Suprapubic skin (tissue), 3 donors: ENCODE measurements at regions not wholly inside any gene's neighbourhood (a gene's known extent, or its start where the extent isn't known, plus 50 kb on each side); places are given as distances from the start of the nearest gene placed in this dataset.

Source experiments
- POLR2A ChIP-seq, 2 donors: fragments of 450-650 bp; IDR thresholded peaks; one replicate each; pipeline ENCODE4 v1.6.1; 2017; ENCODE audit warnings: antibody characterized with exemption in 2 of 2, mild to moderate bottlenecking in 2 of 2, moderate library complexity in 2 of 2
- TF ChIP-seq, protein P1 (sequence below), 2 donors: fragments of 200-600 bp in 1 of 2; fragments of 450-650 bp in 1 of 2; sonication (generic) in 1 of 2; IDR thresholded peaks; one replicate each; pipeline ENCODE4 v1.5.1; 2016 to 2019; ENCODE audit warnings: antibody characterized with exemption in 2 of 2, mild to moderate bottlenecking in 1 of 2, moderate library complexity in 1 of 2

- TF ChIP-seq POLR2A (IDR thresholded peaks at IDR 0.05): no peak
- TF ChIP-seq, protein P1, sequence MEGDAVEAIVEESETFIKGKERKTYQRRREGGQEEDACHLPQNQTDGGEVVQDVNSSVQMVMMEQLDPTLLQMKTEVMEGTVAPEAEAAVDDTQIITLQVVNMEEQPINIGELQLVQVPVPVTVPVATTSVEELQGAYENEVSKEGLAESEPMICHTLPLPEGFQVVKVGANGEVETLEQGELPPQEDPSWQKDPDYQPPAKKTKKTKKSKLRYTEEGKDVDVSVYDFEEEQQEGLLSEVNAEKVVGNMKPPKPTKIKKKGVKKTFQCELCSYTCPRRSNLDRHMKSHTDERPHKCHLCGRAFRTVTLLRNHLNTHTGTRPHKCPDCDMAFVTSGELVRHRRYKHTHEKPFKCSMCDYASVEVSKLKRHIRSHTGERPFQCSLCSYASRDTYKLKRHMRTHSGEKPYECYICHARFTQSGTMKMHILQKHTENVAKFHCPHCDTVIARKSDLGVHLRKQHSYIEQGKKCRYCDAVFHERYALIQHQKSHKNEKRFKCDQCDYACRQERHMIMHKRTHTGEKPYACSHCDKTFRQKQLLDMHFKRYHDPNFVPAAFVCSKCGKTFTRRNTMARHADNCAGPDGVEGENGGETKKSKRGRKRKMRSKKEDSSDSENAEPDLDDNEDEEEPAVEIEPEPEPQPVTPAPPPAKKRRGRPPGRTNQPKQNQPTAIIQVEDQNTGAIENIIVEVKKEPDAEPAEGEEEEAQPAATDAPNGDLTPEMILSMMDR (IDR thresholded peaks at IDR 0.05): no peak
These were observed 325.6 kb downstream of the THBS2 start for GRCh38 chr6:168928012-168928411.
